HG03060 (cell line): ENCODE measurements at regions not wholly inside any gene's neighbourhood (a gene's known extent, or its start where the extent isn't known, plus 50 kb on each side); places are given as distances from the start of the nearest gene placed in this dataset.

Experiments
- ATAC-seq: cut with Tn5 transposase; IDR thresholded peaks from one replicate; pipeline ENCODE4 v1.9.1; 2021; ENCODE audit warnings: low read depth, moderate number of reproducible peaks; ENCODE audit not compliant: unreplicated experiment

DNA sequence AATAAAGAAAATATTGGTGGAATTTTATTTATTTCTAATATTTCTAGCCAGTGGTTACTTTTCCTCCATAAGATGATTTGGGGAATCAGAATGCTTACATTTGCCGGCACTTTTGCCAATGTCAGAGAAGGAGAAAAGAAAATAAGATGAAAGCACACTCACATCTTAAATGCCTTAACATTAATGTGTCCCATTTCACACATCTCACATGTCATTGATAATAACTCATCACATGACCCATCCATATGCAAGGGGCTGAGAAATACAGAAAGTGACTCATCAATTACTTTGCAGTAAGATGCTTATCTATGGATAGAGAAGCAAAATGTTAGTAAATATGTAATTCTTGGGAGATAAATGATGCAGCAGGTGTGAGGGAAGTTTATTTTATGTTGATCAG is 1531.0 kb downstream of the PCDH7 start:
- ATAC-seq, result no peak

DNA sequence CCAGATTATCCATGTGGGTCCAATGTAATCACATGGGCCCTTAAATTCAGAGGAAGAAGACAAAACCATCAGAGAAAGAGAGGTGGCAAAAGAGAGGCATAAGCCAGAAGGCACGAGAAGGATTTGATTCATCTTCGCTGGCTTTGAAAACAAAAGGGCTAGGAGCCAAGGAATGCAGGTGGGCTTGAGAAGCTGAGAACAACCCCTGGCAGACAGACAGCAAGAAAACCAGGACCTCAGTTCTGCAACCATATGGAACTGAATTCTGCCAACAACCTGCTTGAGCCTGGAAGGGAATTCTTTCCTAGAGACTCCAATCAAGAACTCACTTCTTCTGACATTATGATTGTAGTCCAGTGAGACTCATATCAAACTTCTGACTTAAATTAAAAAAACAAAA is 1531.8 kb downstream of the PCDH7 start:
- ATAC-seq, result no peak

DNA sequence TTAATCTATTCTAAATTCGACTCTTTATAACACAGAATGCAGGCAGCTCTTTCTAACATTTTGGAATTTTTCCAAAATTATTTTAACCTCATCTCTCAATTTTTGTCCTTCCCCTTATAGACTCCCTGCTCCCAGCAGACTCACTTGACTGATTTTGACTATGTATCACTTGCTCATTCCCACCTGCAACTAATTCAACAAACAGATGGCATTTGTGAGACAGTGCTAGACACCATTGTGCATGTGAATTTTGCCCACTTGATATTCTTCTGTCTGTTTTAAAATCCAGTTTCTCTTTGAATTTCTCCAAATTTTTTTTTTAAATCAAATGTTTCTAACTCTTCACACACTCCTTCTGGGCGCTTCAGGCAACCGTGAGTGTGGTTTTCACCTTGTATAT is 1534.0 kb downstream of the PCDH7 start:
- no peak for ATAC-seq

DNA sequence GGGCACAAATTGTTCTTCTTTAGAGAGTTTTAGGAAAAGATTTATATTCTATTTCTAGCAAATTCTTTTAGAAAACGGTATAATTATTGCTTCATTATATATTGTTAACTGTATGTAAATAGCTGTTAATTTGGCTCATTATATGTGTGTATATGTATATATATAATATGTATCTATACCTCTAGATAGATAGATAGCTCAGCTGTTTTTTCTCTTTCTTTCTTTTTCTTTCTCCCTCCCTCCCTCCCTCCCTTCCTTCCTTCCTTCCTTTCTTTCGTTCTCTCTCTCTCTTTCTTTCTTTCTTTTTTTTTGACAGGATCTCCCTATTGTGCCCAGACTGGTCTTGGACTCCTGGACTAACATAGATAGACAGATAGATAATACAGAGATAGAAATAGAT is 1538.8 kb downstream of the PCDH7 start:
- ATAC-seq, result no peak

DNA sequence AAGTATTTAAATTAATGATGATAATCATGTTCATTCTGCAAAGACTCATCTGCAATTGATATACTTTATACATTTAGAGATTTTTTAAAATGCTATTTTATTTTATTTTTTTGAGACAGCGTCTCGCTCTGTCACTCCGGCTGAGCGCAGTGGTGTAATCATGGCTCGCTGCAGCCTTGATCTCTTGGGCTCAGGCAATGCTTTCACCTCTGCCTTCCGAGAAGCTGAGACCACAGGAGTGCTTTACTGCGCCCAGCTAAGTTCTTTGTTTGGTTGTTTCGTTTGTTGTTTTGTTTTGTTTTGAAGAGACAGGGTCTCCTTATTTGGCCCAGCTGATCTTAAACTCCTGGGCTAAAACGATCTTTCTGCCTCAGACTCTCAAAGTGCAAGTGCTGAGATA is 1541.0 kb downstream of the PCDH7 start:
- ATAC-seq, result no peak

DNA sequence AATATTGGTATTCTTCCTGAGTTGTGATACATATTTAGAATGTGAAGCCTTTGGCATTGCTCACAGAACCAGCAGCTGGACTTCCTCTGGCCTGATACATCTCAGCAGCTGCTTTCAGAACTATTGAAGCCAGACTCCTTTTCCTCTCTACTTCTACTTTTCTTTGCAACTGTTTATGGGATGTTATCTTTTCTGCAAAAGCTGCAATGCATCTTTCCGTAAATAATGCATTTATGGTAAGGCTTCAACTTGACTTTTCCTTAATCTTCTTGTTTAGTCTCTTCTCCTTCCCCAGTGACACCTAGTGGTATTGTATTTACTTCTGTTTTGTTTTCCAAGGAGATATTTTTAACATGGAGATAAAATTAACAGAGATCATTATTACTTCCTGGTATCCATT is 1548.7 kb downstream of the PCDH7 start:
- ATAC-seq, result no peak

DNA sequence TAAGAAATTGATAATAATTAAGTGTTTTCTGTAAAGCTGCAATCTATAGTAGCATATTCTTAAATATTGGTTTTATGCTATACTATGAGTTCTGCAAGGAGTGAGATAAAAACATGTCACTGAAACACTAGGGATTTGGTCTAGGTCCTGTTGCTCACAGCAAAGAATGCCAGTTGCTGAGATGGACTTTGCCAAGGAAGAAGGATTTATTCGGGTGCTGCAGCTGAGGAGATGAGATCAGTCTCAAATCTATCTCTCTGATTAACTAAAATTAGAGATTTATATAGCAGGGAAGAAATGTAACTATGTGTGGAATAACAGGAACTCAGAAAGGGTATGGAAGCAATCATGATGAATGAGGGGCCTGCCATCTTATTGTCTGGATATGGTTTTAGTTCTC is 1569.9 kb downstream of the PCDH7 start:
- no peak for ATAC-seq

DNA sequence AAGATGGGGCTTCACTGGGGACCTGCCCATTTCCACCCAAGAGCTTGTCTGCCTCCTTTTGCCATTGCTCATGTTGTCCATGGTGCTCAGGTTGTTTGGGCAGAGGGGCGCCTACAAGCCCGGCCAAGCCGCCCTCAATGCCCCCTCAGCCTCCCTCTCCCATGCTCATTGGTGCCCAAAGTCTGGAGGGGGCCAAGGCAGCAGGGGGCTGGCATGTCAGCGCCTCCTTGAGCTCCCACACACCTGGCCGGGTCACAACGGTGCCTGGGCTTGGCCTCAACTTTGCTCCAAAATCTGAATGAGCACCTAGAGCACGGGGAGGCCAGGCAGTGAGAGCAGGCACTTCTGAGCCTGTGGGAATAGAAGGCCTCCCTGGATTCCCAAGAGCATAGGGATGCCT is 1598.8 kb downstream of the PCDH7 start:
- ATAC-seq, result no peak

DNA sequence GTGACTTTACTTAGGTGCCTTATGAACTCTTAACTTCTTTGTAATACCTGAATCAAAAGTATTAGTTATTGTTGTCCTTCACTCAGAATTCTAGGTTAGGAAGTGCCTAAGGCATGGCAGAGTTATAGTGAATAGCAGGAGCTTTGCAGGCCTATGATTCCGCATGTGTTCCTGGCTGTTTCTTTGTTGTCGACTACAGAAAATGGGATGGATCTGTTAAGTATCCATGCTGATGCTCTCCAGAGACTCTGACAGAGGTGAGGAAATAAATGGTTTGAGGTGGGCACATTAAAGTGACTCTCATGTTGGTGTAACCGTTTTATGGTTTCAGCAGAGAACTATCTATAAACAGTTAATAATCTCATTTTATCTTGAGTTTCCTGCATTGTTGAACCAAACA is 1601.3 kb downstream of the PCDH7 start:
- no peak for ATAC-seq

DNA sequence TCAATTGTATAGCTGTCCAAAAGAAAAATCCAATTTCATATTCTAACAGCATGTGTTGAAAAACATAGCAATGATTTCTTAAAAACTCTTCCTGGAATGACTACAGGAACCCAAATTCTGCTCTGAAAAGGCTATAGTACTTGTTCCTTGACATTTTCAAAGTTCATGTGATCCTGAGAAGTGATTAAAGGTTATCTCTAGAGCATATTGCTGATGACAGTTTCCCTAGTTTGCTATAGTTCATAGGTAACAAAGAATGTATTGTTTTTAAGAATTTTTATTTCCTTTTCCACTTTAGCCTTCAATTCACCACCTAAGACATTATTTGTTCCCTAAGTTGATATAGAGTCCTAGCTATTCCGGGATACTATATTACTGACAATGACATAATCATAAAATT is 1614.6 kb downstream of the PCDH7 start:
- no peak for ATAC-seq

DNA sequence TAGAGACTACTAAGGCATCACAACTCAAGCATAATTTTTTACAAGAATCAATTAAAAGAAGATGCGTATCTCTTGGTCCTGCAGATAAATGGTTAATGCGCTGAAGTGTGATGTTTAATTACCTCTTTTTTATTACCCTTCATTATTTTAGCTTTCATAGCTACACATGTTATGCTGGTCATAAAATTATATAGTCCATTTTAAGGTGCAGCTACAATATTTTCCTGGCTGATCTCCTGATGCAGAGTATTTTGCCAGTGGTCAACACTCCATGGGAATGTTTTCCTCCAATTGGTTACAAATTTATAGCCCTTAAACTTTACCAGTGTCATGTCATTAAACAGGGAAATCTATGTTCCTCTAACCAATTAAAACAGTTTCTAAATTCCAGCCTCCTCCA is 1617.2 kb downstream of the PCDH7 start:
- ATAC-seq, result no peak

DNA sequence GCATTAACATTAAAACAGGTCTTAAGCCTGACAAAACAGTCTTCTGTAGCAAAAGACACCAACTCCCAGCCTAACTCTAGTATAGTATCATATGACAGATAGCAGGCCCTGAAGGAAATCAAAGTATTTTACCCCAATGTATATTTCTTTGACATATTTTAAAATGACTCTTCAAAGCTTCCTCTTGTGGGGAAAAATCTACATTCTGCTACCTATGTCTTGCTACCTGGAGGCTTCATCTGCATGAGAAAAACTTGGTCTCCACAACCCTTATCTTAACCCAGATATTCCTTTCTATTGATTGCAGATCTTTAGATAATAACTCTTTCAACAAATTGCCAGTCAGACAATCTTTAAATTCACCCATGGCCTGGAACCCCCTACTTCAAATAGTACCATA is 1620.4 kb downstream of the PCDH7 start:
- no peak for ATAC-seq

DNA sequence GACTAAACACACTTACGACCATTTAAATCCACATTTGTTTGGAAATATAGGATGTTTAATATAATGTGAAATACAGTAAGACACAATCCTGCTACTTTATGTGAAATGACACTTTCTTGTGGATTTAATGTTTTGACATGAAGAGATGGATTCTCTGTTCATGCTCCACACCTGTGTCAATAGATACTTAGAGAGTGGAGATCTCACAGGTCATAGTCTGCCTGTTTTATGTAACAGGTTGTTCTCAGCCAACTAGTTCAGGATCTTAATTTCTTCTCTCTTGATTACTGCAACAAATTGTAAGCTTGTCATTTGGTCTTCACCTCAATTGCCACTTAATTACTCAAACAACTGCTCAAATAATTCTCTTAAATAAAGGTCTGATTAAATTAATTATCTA is 1621.2 kb downstream of the PCDH7 start:
- ATAC-seq, result no peak

DNA sequence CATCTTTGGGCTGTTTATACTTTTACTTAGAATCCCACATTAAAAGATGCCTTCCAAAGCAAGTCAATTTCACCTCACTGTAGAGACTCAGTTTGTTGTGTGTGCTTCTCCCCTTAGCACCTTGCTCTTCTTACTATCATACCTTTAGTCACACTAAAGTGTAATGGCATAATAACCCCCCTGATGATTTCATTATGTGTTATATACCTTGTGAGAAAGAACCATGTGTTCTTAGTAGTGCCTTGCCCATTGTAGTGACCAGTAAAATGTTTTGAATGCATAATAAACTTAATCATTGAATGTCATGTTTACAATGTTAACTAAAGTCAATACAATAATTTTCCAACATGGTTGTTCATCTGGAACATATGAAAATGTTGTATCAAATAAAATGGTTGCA is 1621.9 kb downstream of the PCDH7 start:
- ATAC-seq, result no peak

DNA sequence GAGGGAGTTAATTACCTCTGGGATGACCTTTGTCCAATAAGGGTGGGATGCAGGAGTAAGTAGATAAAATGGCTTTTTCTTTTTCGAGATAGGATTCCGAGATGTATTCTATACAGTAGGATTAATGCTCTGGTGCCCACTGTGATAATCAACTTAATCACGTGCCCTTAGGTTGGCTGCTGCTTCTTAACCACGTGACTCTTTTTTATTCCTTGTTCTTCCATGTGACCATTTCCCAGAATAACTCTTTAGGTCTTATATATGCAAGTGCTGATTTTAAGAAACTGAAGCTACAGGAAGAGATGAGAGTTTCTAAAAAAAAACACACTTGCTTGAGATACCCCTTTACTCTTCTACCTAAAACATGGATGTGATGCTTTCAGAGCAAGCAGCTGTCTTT is 1628.9 kb downstream of the PCDH7 start:
- ATAC-seq, result no peak

DNA sequence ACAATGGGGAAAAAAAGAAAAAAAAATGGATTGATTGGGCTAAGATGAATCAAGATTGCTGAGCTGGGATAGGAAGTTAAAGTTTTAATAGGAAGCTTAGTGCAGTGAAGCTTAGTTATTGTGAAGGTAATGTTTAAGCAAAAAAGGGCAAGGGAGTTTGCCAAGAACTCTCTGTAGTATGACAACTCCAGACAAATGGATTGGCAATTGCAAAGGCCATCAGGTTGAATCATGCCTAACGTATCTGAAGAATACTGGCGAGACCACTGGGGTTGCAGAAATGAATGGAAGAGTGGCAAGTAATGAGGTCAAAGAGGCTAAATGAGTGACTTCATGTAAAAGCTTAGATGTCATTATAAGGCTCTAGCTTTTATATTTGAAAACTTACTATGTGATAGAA is 1654.0 kb downstream of the PCDH7 start:
- no peak for ATAC-seq

DNA sequence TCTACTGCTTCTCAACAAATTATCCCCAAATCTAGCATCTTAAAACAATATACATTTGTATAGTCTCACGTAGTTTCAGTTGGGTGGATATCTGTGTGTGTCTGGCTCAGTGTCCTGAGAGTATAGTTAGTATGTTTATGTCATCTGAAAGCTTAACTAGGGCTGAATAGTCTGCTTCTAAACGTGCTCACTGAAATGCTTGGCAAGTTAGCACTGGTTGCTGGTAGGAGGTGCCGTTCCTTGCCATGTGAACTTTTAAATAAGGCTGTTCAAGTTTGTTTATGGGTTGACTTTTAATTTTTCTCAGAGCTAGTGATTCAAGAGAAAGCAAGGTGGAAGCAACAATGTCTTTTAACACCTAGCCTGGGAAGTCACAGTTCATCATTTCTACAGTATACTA is 1673.6 kb downstream of the PCDH7 start:
- ATAC-seq, result no peak

DNA sequence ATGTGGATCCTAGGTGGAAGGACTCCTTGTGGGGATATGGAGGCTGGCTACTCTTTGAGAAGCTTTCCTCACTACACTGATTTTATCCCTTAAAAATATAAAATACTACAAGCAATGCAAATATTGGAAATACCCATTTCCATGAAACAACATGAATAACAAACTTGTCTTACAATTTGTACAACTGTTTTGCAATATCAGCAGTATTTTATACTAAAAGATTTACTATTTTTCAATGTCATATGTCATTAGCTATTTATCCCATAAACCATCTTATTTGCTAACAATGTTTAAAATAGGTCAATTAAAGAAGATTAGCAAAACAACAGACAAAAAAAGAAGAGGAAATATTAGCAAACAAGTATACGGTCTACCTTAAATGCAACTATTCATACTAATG is 1674.1 kb downstream of the PCDH7 start:
- ATAC-seq, result no peak

DNA sequence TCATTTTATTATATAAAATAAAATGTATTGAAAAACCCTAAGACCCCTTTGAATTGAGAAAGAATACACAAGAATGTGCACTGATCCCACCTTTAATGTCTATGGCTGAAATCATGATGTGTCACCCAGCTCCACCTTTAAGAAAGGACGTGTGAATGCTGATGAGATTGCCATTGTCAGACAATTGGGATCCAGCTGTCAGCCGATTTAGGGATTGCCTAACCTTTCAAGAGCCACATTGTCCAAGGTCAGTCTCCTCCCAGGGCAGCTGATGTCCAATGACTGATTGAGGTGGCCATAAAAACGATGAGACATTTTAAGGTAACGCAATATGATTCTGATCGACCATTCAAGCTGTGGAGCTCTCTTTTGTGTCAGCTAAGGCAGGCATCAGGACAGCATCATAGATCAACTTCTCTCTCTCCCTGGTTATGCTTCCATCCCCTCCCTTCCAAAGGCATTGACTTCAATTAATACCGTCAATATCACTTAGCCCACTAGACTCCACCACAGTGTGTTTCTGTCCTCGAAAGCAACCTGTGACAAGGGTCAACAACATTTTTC is 1676.4 kb downstream of the PCDH7 start:
- ATAC-seq, result no peak

DNA sequence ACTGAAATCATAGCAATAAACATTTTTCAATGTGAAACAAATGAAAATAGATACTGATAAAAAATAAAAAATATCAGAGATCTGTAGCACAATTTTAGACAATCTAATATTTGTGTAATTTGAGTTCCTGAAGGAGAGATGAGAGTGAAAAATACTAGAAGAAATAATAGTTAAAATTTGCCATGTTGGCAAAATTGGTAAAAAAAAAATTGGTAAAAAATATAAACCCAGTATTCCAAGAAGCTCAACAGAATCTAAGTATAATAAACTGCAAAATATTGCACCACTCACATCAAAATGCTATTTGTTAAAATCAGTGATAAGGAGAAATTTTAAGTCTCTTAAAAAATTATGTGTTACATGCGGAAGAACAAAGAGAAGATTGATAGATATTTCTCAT is 1680.7 kb downstream of the PCDH7 start:
- ATAC-seq, result no peak

DNA sequence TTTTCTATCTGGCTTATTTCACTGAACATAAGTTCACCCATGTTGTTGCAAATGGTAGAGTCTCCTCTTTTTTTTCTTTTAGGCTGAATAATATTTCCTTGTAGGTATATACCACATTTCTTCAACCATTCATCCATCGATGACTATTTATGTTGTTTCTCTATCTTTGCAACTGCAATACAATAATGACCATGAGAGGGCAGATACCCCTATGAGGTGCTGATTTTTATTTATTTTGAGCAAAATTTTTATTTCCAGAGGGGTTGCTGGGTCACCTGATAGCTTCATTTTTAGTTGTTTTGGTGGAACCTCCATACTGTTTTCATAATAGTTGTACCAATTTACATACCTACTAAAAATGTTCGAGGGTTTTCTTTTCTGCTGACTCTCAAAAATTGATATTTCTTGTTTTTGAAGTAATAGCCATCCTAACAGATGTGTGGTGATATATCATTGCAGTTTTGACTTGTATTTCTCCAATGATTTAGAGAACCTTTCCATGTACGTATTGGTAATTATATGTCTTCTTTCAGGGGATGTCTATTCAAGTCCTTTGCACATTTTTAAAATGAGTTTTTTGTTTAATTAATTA is 1697.0 kb downstream of the PCDH7 start:
- no peak for ATAC-seq

DNA sequence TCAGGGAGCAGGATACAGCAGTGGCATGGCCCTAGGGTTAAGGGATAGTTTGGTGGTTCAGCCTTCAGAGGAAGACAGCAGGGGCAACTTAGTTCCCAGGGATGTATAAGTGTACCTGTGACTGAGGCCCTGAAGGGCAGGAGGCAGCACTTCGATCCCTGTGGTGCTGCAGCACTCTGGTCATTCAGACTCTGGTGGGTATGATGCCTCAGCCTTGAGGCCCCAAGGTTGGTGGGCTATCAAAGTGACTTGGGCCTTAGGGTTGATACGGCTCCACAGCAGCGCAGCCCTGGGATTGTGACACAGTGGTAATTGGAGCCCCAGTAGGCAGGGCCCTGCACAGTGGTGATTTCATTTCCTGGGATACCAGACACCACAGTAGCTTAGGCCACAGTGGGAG is 1703.1 kb downstream of the PCDH7 start:
- ATAC-seq, result no peak

DNA sequence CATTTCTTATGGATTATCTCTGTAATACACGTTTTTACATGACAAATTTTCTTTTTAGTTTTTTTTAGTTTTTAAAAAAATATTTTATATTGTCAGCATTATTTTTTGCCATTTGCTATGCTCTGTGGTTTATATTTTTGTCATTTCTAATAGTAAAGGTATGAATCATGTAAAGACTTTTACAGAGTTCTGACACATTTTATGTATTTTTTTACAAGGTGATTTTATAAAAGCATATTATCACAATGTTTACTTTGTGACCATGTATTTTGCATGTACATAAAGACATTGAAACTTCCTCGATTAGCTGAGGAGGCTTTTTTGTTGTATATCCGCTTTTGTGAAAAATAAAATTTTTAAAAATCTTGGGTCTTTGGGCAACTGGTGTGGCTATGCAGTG is 1705.1 kb downstream of the PCDH7 start:
- ATAC-seq, result no peak
